Mammary epithelial cell (primary cell): ENCODE measurements at regions not wholly inside any gene's neighbourhood (a gene's known extent, or its start where the extent isn't known, plus 50 kb on each side); places are given as distances from the start of the nearest gene placed in this dataset.

ENCODE experiments used
- EZH2 ChIP-seq: IDR thresholded peaks from 2 replicates; pipeline ENCODE4 v1.6.1; 2012; ENCODE audit warnings: low read length, inconsistent platforms, borderline replicate concordance
- TF ChIP-seq, protein P1 (sequence below), 2 donors: IDR thresholded peaks in 1 of 2; conservative IDR thresholded peaks in 1 of 2; 2 replicates each; pipeline ENCODE4 v1.5.1; 2011 to 2012; ENCODE audit warnings: inconsistent platforms in 2 of 2, low read length in 2 of 2, mild to moderate bottlenecking in 2 of 2, control low read depth in 1 of 2, low read depth in 1 of 2; ENCODE audit not compliant: insufficient read depth in 1 of 2; ENCODE audit errors: extremely low read depth in 1 of 2

DNA sequence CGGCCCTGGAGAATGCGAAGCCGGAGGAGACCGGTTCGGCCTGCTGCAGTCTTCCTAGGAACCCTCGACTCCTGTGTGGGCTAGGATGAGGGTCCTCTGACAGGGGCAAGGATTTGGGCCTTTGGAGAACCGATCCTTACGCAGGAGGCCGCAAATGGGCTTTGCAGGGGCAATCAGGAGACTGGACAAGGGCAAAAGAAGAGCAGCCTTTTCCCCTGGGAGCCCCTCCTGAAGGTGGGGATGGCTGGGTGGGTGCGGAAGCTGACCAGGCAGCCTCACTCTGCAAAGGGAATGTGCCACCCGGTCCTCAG is 111.7 kb downstream of the NAV1 start:
- TF ChIP-seq, protein P1, sequence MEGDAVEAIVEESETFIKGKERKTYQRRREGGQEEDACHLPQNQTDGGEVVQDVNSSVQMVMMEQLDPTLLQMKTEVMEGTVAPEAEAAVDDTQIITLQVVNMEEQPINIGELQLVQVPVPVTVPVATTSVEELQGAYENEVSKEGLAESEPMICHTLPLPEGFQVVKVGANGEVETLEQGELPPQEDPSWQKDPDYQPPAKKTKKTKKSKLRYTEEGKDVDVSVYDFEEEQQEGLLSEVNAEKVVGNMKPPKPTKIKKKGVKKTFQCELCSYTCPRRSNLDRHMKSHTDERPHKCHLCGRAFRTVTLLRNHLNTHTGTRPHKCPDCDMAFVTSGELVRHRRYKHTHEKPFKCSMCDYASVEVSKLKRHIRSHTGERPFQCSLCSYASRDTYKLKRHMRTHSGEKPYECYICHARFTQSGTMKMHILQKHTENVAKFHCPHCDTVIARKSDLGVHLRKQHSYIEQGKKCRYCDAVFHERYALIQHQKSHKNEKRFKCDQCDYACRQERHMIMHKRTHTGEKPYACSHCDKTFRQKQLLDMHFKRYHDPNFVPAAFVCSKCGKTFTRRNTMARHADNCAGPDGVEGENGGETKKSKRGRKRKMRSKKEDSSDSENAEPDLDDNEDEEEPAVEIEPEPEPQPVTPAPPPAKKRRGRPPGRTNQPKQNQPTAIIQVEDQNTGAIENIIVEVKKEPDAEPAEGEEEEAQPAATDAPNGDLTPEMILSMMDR (conservative IDR thresholded peaks at IDR 0.05 in 1 of 2, IDR thresholded peaks at IDR 0.05 in 1 of 2; ENCODE audit: extremely low read depth in 1 of 2, insufficient read depth in 1 of 2, low read depth in 1 of 2, low read length in 2 of 2), result no peak
- no peak for TF ChIP-seq EZH2
